DND-41 (cell line): ENCODE measurements at regions not wholly inside any gene's neighbourhood (a gene's known extent, or its start where the extent isn't known, plus 50 kb on each side); places are given as distances from the start of the nearest gene placed in this dataset.

Experiments used
- ATAC-seq: fragments of 200-7000 bp; cut with Tn5 transposase; 3 replicates; pipeline ENCODE4 v1.9.1; 2021; ENCODE audit warnings: low read depth; ENCODE audit not compliant: insufficient read depth
- DNase-seq: peaks from one replicate; pipeline ENCODE4 v3.0.0-alpha.2; 2020
- H2AFZ ChIP-seq: 2 replicates; pipeline ENCODE4 v1.6.0; 2012; ENCODE audit warnings: low read depth, low read length
- H3K27ac ChIP-seq: 2 replicates; pipeline ENCODE4 v1.5.1; 2012; ENCODE audit warnings: low read length, inconsistent platforms
- H3K27me3 ChIP-seq: fragments of 200-600 bp; sonication (generic); 2 replicates; pipeline ENCODE4 v1.6.0; 2012; ENCODE audit warnings: low read length, mild to moderate bottlenecking, inconsistent platforms; ENCODE audit not compliant: insufficient read depth, poor library complexity
- H3K36me3 ChIP-seq: 2 replicates; pipeline ENCODE4 v1.5.1; 2012; ENCODE audit warnings: low read length, inconsistent platforms; ENCODE audit not compliant: insufficient read depth
- H3K4me1 ChIP-seq: 2 replicates; pipeline ENCODE4 v1.5.1; 2012; ENCODE audit warnings: mild to moderate bottlenecking, low read length; ENCODE audit not compliant: insufficient read depth
- H3K4me2 ChIP-seq: 2 replicates; pipeline ENCODE4 v1.6.0; 2012; ENCODE audit warnings: mild to moderate bottlenecking, moderate library complexity, low read length, inconsistent platforms; ENCODE audit not compliant: insufficient read depth
- H3K4me3 ChIP-seq, 2 experiments: fragments of 200-600 bp in 1 of 2; shearing (Covaris generic) in 1 of 2; 2 replicates each; pipeline ENCODE4 v1.5.1; 2012 to 2016; ENCODE audit warnings: inconsistent platforms in 2 of 2, low read length in 2 of 2, mild to moderate bottlenecking in 2 of 2, low read depth in 1 of 2, moderate library complexity in 1 of 2
- H3K79me2 ChIP-seq: 2 replicates; pipeline ENCODE4 v1.6.0; 2012; ENCODE audit warnings: low read length, inconsistent platforms; ENCODE audit not compliant: insufficient read depth
- H3K9ac ChIP-seq: 2 replicates; pipeline ENCODE4 v1.6.0; 2012; ENCODE audit warnings: low read depth, mild to moderate bottlenecking, inconsistent platforms, low read length, moderate library complexity
- H3K9me3 ChIP-seq: 2 replicates; pipeline ENCODE4 v1.5.1; 2012; ENCODE audit warnings: low read length, moderate library complexity, mild to moderate bottlenecking, inconsistent platforms; ENCODE audit not compliant: insufficient read depth, severe bottlenecking
- H4K20me1 ChIP-seq: 2 replicates; pipeline ENCODE4 v1.6.0; 2012; ENCODE audit warnings: low read length; ENCODE audit not compliant: insufficient read depth
- EZH2 ChIP-seq: IDR thresholded peaks from 3 replicates; pipeline ENCODE4 v1.6.1; 2012; ENCODE audit warnings: borderline replicate concordance, low read depth, mild to moderate bottlenecking, moderate library complexity, low read length, inconsistent platforms; ENCODE audit not compliant: severe bottlenecking
- TF ChIP-seq, protein P1 (sequence below): IDR thresholded peaks from 2 replicates; pipeline ENCODE4 v1.5.1; 2012; ENCODE audit warnings: borderline replicate concordance, low read length, moderate library complexity, mild to moderate bottlenecking; ENCODE audit not compliant: poor library complexity, severe bottlenecking; ENCODE audit errors: extremely low read depth

DNA sequence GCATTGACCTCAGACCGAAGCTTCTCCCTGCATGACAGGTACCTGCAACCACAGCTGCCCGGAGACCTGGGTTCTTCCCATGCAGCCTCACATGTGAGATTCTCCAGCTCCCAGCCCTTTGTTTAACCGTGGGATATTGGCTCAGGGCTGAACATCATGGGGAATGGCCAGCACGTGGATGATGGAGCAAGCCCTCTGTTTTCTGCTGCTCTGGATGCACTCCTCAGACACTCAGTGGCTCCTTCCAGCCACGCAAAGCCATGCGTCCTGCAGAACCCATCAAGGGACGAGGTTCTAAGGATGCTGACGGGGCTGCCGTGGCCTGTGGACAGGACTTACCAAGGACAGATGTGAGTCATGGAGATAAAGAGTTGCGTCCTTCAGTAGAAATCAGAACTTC, 639.1 kb downstream of the BRD1 start:
- no peaks in the 10 kb centered on the region for H3K4me1 ChIP-seq
- 0 out of 2 replicates have a peak, but pooled peaks cover under 1% of the 10 kb centered on the region for H4K20me1 ChIP-seq
- H3K9ac ChIP-seq, result no peak overlapping the region
- H3K27ac ChIP-seq, result no peak overlapping the region
- no peaks in the 10 kb centered on the region for H3K27me3 ChIP-seq
- no peak overlapping the region for H3K4me2 ChIP-seq
- no peaks in the 10 kb centered on the region for H3K36me3 ChIP-seq
- no peak overlapping the region for H3K4me3 ChIP-seq
- H3K9me3 ChIP-seq, result no peaks in the 10 kb centered on the region
- H2AFZ ChIP-seq, result no peak overlapping the region
- TF ChIP-seq EZH2, result no peak
- TF ChIP-seq, protein P1, sequence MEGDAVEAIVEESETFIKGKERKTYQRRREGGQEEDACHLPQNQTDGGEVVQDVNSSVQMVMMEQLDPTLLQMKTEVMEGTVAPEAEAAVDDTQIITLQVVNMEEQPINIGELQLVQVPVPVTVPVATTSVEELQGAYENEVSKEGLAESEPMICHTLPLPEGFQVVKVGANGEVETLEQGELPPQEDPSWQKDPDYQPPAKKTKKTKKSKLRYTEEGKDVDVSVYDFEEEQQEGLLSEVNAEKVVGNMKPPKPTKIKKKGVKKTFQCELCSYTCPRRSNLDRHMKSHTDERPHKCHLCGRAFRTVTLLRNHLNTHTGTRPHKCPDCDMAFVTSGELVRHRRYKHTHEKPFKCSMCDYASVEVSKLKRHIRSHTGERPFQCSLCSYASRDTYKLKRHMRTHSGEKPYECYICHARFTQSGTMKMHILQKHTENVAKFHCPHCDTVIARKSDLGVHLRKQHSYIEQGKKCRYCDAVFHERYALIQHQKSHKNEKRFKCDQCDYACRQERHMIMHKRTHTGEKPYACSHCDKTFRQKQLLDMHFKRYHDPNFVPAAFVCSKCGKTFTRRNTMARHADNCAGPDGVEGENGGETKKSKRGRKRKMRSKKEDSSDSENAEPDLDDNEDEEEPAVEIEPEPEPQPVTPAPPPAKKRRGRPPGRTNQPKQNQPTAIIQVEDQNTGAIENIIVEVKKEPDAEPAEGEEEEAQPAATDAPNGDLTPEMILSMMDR, result no peak
- ATAC-seq (no peak), DNase-seq (no peak)
- H3K79me2 ChIP-seq, result no peaks in the 10 kb centered on the region

DNA sequence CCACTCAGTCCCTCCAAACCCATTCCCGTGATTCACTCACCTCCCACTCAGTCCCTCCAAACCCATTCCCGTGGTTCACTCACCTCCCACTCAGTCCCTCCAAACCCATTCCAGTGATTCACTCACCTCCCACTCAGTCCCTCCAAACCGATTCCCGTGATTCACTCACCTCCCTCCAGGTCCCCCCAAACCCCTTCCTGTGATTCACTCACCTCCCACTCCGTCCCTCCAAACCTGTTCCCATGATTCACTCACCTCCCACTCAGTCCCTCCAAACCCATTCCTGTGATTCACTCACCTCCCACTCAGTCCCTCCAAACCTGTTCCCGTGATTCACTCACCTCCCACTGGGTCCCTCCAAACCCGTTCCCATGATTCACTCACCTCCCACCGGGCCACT, 639.6 kb downstream of the BRD1 start:
- H3K9me3 ChIP-seq, result no peaks in the 10 kb centered on the region
- no peak overlapping the region for H3K27ac ChIP-seq
- H3K79me2 ChIP-seq, result no peaks in the 10 kb centered on the region
- H3K27me3 ChIP-seq, result no peaks in the 10 kb centered on the region
- no peak for ATAC-seq
- TF ChIP-seq, protein P1, result no peak
- TF ChIP-seq EZH2, result no peak
- no peaks in the 10 kb centered on the region for H3K4me1 ChIP-seq
- H3K4me3 ChIP-seq, result no peak overlapping the region
- no peak overlapping the region for H3K9ac ChIP-seq
- no peak overlapping the region for H2AFZ ChIP-seq
- H3K36me3 ChIP-seq, result no peaks in the 10 kb centered on the region
- H4K20me1 ChIP-seq, result no peaks in the 10 kb centered on the region
- H3K4me2 ChIP-seq, result no peak overlapping the region
- no peak for DNase-seq

DNA sequence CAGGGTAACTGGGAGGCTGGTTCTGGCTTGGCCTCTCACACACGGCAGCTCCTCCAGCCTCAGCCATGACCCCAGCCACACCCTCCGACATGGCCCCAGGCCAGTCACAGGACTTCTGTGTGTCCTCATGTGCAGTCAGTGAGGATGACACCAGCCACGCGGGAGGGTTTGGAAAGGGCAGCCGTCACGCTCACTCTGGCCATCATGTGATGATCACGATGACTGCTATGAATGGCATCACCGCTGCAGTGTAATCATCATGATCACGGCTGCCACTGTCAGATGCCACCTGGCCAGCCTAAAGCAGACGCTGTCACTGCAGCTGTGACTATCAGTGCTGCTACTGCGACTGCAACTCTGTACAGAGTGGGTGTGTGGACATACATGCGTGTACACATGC, 640.9 kb downstream of the BRD1 start:
- no peak for DNase-seq
- no peaks in the 10 kb centered on the region for H3K9me3 ChIP-seq
- H3K36me3 ChIP-seq, result no peaks in the 10 kb centered on the region
- H3K4me3 ChIP-seq, result no peak overlapping the region
- ATAC-seq, result no peak
- no peak overlapping the region for H3K9ac ChIP-seq
- no peak overlapping the region for H2AFZ ChIP-seq
- no peaks in the 10 kb centered on the region for H3K79me2 ChIP-seq
- H3K27me3 ChIP-seq, result no peaks in the 10 kb centered on the region
- H4K20me1 ChIP-seq, result no peaks in the 10 kb centered on the region
- H3K27ac ChIP-seq, result no peak overlapping the region
- no peak for TF ChIP-seq EZH2
- TF ChIP-seq, protein P1, result no peak
- no peak overlapping the region for H3K4me2 ChIP-seq
- no peaks in the 10 kb centered on the region for H3K4me1 ChIP-seq

DNA sequence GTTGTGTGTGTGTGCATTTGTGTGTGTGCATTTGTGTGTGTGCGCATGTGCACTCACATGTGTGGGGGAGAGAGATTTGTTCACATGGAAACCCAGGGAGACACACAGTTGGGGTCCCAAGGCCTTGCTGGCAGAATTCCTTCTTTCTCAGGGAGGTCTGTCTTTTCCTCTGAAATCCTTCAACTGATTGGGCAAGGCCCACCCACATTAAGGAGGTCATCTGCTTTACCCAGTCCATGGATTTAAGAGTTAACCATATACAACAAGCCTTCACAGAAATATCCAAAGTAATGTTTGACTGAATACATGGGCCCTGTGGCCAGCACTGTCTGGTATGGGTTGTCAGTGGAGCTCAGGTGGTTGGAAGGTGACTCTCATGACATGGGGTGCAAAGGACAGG, 641.4 kb downstream of the BRD1 start:
- Histone ChIP-seq H4K20me1 (no peaks in the 10 kb centered on the region), H3K79me2 (no peaks in the 10 kb centered on the region), H3K4me2 (no peak overlapping the region), H3K36me3 (no peaks in the 10 kb centered on the region), H3K4me1 (no peaks in the 10 kb centered on the region), H3K9ac (no peak overlapping the region), H3K4me3 (no peak overlapping the region), H2AFZ (no peak overlapping the region), H3K27me3 (no peaks in the 10 kb centered on the region), H3K27ac (no peak overlapping the region), H3K9me3 (no peaks in the 10 kb centered on the region)
- ATAC-seq (no peak), DNase-seq (no peak)
- TF ChIP-seq EZH2, result no peak
- TF ChIP-seq, protein P1, result no peak
